Left lung (tissue), 4 donors: ENCODE measurements at regions not wholly inside any gene's neighbourhood (a gene's known extent, or its start where the extent isn't known, plus 50 kb on each side); places are given as distances from the start of the nearest gene placed in this dataset.
"Not testable (repeated sequence)": the region's sequence is repeated elsewhere in the genome, so short reads cannot be mapped to it uniquely, and the experiment has no call there.

Source experiments
- ATAC-seq: fragments of 200-7000 bp; cut with Tn5 transposase; one replicate; pipeline ENCODE4 v1.9.1; 2020; ENCODE audit warnings: moderate library complexity
- DNase-seq, 4 donors: peaks; one replicate each; pipeline ENCODE4 v3.0.0-alpha.2; 2013 to 2020
- H3K27ac ChIP-seq, 2 donors: fragments of 200-600 bp; sonication (generic) in 1 of 2; one replicate each; pipeline versions ENCODE4 v1.5.0 to v1.8.0; 2020 to 2021
- H3K27me3 ChIP-seq, 2 donors: fragments of 200-600 bp; sonication (generic) in 1 of 2; one replicate each; pipeline versions ENCODE4 v1.5.0 to v1.8.0; 2020 to 2021
- H3K36me3 ChIP-seq, 2 donors: fragments of 200-600 bp; sonication (generic) in 1 of 2; one replicate each; pipeline versions ENCODE4 v1.5.0 to v1.8.0; 2020 to 2021
- H3K4me1 ChIP-seq, 2 donors: fragments of 200-600 bp; one replicate each; pipeline ENCODE4 v1.8.0; 2021
- H3K4me3 ChIP-seq, 2 donors: fragments of 200-600 bp; sonication (generic) in 1 of 2; one replicate each; pipeline versions ENCODE4 v1.5.0 to v1.8.0; 2020 to 2021; ENCODE audit warnings: mild to moderate bottlenecking in 1 of 2
- H3K9me3 ChIP-seq, 2 donors: fragments of 200-600 bp; sonication (generic) in 1 of 2; one replicate each; pipeline versions ENCODE4 v1.5.0 to v1.8.0; 2020 to 2021
- intact Hi-C, 2 donors: fragments of 100-400 bp; cut with DNase I; formaldehyde crosslinking; loops; one replicate each; pipeline versions ENCODE4 v1.11.2 to v1.14.2; 2022
- TF ChIP-seq, protein P1 (sequence below), 2 donors: fragments of 200-600 bp; sonication (generic) in 1 of 2; IDR thresholded peaks; one replicate each; pipeline versions ENCODE4 v1.5.0 to v1.8.0; 2021; ENCODE audit warnings: antibody characterized with exemption in 2 of 2
- donor health status: DM: no; HTN: yes; CAD: no.
- donor health status: DM: no; HTN: no; CAD: no.

DNA sequence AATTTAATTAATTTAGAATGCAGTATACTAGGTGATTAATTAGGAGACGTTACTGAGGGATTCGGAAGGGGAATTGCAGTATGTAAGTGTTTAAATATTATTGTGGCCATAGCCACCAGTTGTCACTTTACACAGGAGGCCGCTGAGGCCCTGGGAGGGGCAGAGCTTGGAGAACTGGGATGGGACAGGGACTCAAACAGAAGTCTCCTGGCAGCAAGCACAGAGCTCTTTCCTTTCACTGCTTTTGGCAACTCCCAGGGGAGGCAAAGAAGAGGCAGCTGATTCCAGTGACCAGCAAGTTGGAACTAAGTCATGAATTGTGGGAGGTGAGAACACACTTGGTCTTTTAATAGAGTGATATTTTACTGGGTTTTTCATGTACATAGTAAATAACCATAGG is 248.6 kb downstream of the RPLP1 start:
- ATAC-seq = no peak
- Histone ChIP-seq H3K36me3 (no peaks in the 10 kb centered on the region), H3K27me3 (no peaks in the 10 kb centered on the region), H3K4me1 (no peaks in the 10 kb centered on the region), H3K4me3 (no peak overlapping the region), H3K9me3 (no peaks in the 10 kb centered on the region), H3K27ac (no peak overlapping the region)
- intact Hi-C loops = no loop called here
- no peak for DNase-seq
- TF ChIP-seq, protein P1, sequence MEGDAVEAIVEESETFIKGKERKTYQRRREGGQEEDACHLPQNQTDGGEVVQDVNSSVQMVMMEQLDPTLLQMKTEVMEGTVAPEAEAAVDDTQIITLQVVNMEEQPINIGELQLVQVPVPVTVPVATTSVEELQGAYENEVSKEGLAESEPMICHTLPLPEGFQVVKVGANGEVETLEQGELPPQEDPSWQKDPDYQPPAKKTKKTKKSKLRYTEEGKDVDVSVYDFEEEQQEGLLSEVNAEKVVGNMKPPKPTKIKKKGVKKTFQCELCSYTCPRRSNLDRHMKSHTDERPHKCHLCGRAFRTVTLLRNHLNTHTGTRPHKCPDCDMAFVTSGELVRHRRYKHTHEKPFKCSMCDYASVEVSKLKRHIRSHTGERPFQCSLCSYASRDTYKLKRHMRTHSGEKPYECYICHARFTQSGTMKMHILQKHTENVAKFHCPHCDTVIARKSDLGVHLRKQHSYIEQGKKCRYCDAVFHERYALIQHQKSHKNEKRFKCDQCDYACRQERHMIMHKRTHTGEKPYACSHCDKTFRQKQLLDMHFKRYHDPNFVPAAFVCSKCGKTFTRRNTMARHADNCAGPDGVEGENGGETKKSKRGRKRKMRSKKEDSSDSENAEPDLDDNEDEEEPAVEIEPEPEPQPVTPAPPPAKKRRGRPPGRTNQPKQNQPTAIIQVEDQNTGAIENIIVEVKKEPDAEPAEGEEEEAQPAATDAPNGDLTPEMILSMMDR (IDR thresholded peaks at IDR 0.05) = no peak

DNA sequence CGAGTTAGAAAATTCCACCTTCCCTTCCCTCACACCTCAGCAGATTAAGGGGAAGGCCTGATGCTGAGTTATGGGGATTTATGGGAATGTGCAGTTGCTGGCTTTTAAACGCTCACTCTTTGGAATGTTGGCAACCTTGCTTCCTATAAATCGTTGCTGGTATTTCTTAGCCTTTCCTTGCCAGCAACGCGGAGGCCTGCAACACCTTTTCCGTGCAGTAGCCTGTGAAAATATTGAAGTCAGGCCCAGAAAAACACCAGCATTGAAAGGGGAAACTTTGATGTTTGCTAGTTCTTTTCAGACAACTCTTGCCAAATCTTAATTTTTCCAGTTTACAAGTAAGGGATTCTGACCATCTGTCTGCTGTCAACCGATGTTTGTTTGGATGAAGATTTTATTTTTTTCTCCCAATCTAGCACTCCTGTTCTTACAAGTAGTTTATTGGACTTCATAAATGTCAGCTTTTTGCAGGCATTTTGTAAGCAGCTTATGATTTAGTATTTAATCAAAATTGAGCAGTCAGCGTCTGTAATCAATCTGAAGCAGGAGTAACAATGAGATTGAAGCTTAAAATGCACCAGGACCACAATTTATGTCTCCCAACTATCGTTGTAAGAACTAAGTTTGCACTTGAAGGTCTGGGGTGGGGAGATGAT is 251.0 kb downstream of the RPLP1 start:
- no peak overlapping the region for H3K27ac ChIP-seq

DNA sequence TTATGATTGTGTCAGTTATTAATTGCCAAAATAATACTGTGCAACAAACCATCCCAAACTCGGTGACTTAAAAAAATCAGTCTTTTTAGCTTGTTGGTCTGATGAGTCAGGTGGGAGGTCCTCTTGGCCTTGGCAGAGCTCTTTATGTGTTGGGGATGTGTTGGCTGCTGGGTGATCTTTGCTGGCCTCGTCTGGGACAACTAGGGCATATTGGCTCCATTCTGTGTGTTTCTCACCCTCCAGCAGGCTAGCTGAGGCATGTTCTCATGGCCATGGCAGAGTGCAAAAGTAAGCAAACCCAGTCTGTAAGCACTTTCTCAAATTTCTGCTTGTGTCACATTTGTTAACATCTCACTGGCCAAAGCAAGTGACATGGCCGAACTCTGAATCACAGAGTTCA is 251.6 kb downstream of the RPLP1 start:
- ATAC-seq = no peak
- intact Hi-C loops = no loop called here
- no peaks in the 10 kb centered on the region for H3K27me3 ChIP-seq
- H3K36me3 ChIP-seq = no peaks in the 10 kb centered on the region
- H3K4me3 ChIP-seq = no peak overlapping the region
- no peaks in the 10 kb centered on the region for H3K4me1 ChIP-seq
- peaks cover 0 to 14% of the 10 kb centered on the region in 2 donors for H3K9me3 ChIP-seq
- no peak for DNase-seq
- H3K27ac ChIP-seq = no peak overlapping the region
- TF ChIP-seq, protein P1 (IDR thresholded peaks at IDR 0.05) = no peak

More for the DNA sequence above, 251.0 kb downstream of the RPLP1 start:
- intact Hi-C loops = no loop called here
- Histone ChIP-seq H3K27me3 (no peaks in the 10 kb centered on the region), H3K4me3 (no peak overlapping the region), H3K4me1 (no peaks in the 10 kb centered on the region), H3K36me3 (no peaks in the 10 kb centered on the region), H3K9me3 (peaks cover 0 to 10% of the 10 kb centered on the region in 2 donors)
- no peak for ATAC-seq
- no peak for DNase-seq
- TF ChIP-seq, protein P1 (IDR thresholded peaks at IDR 0.05) = no peak

DNA sequence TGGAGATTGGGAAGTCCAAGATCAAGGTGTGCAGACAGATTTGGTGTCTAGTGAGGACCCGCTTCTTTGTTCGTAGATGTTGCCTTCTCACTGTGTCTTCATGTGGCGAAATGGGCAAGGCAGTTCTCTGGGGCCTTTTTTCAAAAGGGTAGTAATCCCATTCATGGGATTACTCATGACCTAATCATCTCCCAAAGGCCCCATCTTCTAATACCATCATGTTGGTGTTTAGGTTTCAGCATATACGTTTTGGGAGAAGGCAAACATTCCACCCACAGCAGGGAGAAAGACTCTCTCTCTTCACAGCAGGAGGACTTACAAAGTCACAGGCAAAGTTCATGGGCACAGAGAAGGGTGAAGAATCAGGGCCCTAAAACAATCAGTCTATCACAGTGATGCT is 252.1 kb downstream of the RPLP1 start:
- Histone ChIP-seq H3K9me3 (peaks cover 0 to 14% of the 10 kb centered on the region in 2 donors), H3K36me3 (no peaks in the 10 kb centered on the region), H3K4me3 (no peak overlapping the region), H3K27me3 (no peaks in the 10 kb centered on the region), H3K4me1 (no peaks in the 10 kb centered on the region), H3K27ac (no peak overlapping the region)
- TF ChIP-seq, protein P1 (IDR thresholded peaks at IDR 0.05) = no peak
- ATAC-seq (no peak), DNase-seq (no peak)
- intact Hi-C loops = no loop called here

DNA sequence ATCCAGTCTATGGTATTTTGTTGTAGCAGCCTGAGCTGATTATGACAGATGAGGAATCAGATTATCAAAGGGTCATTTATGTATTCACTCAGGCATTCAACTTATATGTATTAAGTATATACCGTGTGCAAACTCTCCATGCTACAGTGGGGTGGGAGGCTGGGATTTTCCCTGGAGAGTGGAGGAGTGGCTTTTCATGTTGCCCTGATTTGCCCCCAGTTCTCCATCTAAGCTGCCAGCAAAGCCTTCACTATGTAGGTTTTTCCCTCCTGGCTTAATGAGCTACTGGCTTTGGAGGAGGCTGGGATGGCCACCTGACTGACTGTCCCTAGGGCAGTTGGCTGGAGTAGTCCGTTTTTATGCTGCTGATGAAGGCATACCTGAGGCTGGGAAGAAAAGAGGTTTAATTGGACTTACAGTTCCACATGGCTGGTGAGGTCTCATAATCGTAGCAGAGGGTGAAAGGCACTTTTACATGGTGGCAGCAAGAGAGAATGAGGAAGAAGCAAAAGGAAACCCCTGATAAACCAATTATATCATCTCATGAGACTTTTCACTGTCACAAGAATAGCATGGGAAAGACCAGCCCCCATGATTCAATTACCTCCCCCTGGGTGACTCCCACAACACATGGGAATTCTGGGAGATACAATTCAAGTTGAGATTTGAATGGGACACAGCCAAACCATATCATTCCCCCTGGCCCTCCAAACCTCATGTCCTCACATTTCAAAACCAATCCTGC is 253.9 kb downstream of the RPLP1 start:
- no peak for DNase-seq
- Histone ChIP-seq H3K4me1 (no peaks in the 10 kb centered on the region), H3K4me3 (no peak overlapping the region), H3K9me3 (peaks cover 0 to 14% of the 10 kb centered on the region in 2 donors), H3K36me3 (no peaks in the 10 kb centered on the region), H3K27ac (no peak overlapping the region), H3K27me3 (no peaks in the 10 kb centered on the region)
- intact Hi-C loops = no loop called here
- TF ChIP-seq, protein P1 (IDR thresholded peaks at IDR 0.05) = no peak
- no peak for ATAC-seq

DNA sequence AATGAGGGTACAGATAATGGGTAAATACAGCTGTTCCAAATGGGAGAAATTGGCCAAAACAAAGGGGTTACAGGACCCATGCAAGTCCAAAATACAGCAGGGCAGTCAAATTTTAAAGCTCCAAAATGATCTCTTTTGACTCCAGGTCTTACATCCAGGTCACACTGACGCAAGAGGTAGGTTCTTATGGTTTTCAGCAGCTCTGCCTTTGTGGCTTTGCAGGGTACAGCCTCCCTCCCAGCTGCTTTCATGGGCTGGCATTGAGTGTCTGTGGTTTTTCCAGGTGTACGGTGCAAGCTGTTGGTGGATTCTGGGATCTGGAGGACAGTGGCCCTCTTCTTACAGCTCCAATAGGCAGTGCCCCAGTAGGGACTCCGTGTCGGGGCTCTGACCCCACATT is 254.6 kb downstream of the RPLP1 start:
- intact Hi-C loops = not testable (repeated sequence)

DNA sequence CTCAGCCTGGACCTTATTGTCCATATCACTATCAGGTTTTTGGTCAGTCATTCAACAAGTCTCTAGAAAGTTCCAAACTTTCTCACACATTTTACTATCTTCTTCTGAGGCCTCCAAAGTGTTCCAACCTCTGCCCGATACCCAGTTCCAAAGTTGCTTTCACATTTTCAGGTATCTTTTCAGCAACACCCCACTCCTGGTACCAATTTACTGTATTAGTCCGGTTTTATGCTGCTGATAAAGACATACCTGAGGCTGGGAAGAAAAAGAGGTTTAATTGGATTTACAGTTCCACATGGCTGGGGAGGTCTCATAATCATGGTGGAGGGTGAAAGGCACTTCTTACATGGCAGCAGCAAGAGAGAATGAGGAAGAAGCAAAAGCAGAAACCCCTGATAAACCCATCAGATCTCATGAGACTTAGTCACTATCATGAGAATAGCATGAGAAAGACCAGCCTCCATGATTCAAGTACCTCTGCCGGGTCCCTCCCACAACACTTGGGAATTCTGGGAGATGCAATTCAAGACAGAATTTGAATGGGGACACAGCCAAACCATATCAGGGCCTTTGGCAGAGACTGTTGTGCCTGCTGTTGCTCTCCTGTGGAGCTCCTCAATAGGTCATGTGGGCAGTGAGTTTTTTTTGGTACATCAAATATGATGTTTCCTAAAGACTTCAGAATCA is 256.0 kb downstream of the RPLP1 start:
- H3K27ac ChIP-seq, H3K27me3 ChIP-seq, H3K36me3 ChIP-seq, DNase-seq, H3K4me3 ChIP-seq, intact Hi-C loops, ATAC-seq: not testable (repeated sequence)
- H3K9me3 ChIP-seq = peaks cover 0 to 14% of the 10 kb centered on the region in 2 donors
- H3K4me1 ChIP-seq = peaks cover 0 to 10% of the 10 kb centered on the region in 2 donors

More for the DNA sequence above, 254.6 kb downstream of the RPLP1 start:
- not testable (repeated sequence) for H3K27me3 ChIP-seq, H3K27ac ChIP-seq, H3K36me3 ChIP-seq, DNase-seq, H3K4me3 ChIP-seq, H3K4me1 ChIP-seq, ATAC-seq
- peaks cover 0 to 14% of the 10 kb centered on the region in 2 donors for H3K9me3 ChIP-seq
